ENCODE measurements at regions not wholly inside any gene's neighbourhood (a gene's known extent, or its start where the extent isn't known, plus 50 kb on each side); places are given as distances from the start of the nearest gene placed in this dataset.

DNA sequence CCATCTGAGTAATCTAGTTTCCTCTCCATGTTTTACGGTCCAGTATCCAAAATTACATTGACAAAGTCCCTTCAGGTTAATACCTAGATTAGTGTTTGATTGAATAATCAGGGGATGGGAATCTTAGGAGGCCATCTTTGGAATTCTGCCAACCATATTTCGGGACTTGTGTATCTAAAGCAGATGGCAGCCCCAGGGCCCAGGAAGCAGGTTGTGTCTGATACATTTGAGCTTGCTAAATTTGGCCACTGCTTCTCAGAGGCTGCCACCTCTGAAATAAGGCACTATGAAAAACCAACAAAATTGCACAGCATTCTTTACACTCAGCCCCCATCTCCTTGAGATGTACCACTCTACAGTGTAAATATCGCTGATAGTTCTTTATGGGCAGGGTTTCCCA lies 102.1 kb downstream of the ASB9 start:
- no peak overlapping the region for H3K27ac ChIP-seq
- no peaks in the 10 kb centered on the region for H3K4me1 ChIP-seq
- no peak for DNase-seq (ENCODE audit: low spot score in 2 of 2)
- intact Hi-C loops (cut with DNase I; ENCODE audit: low total_unique reads), result no loop called here
- H3K27me3 ChIP-seq, result peaks cover 0 to 34% of the 10 kb centered on the region in 2 donors
- no peaks in the 10 kb centered on the region for H3K36me3 ChIP-seq
- TF ChIP-seq, protein P1, sequence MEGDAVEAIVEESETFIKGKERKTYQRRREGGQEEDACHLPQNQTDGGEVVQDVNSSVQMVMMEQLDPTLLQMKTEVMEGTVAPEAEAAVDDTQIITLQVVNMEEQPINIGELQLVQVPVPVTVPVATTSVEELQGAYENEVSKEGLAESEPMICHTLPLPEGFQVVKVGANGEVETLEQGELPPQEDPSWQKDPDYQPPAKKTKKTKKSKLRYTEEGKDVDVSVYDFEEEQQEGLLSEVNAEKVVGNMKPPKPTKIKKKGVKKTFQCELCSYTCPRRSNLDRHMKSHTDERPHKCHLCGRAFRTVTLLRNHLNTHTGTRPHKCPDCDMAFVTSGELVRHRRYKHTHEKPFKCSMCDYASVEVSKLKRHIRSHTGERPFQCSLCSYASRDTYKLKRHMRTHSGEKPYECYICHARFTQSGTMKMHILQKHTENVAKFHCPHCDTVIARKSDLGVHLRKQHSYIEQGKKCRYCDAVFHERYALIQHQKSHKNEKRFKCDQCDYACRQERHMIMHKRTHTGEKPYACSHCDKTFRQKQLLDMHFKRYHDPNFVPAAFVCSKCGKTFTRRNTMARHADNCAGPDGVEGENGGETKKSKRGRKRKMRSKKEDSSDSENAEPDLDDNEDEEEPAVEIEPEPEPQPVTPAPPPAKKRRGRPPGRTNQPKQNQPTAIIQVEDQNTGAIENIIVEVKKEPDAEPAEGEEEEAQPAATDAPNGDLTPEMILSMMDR (IDR thresholded peaks at IDR 0.05), result no peak
- no peak for TF ChIP-seq POLR2AphosphoS5 (IDR thresholded peaks at IDR 0.05)
- TF ChIP-seq POLR2A (IDR thresholded peaks at IDR 0.05), result no peak
- H3K4me3 ChIP-seq, result no peak overlapping the region
- peaks cover 0 to 8% of the 10 kb centered on the region in 2 donors for H3K9me3 ChIP-seq

DNA sequence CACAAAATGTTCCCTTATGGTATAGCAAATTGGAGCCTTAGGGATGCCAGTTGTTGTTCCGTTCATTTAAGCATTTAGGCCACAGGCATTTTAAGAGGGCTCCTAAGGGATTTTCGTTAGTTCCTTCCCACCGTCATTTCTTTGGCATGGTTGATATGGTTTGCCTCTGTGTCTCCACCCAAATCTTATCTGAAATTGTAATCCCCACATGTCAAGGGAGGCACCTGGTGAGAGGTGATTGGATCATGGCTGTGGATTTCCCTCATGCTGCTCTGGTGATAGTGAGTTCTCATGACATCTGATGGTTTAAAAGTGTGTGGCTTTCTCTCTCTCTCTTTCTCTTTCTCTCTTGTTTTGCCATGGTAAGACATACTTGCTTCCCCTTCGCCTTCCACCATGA lies 104.1 kb downstream of the ASB9 start:
- Histone ChIP-seq H3K27ac (no peak overlapping the region), H3K9me3 (peaks cover 0 to 8% of the 10 kb centered on the region in 2 donors), H3K27me3 (peaks cover 0 to 31% of the 10 kb centered on the region in 2 donors), H3K4me3 (no peak overlapping the region), H3K36me3 (no peaks in the 10 kb centered on the region), H3K4me1 (no peaks in the 10 kb centered on the region)
- TF ChIP-seq POLR2AphosphoS5 (IDR thresholded peaks at IDR 0.05), result no peak
- TF ChIP-seq POLR2A (IDR thresholded peaks at IDR 0.05), result no peak
- TF ChIP-seq, protein P1 (IDR thresholded peaks at IDR 0.05), result no peak
- no peak for DNase-seq (ENCODE audit: low spot score in 2 of 2)
- intact Hi-C loops (cut with DNase I; ENCODE audit: low total_unique reads), result no loop called here

DNA sequence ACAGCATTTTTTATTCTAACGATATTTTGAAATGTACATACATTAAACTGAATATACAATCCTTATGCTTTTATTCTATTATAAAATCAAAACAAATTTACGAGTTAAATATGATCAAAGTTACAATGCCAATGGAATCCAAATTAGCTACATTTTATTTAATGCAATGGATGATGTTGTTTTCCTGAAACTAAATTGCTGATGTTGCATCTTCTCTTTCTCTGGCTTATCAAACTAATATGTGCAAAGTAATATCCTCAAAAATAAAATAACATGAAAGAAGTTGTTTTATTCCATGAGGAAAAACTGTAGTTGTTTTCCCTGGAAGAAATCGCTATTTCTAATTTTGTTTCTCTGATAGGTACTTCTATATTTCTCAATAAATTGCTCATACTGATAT lies 106.8 kb downstream of the ASB9 start:
- no peak for DNase-seq (ENCODE audit: low spot score in 2 of 2)
- Histone ChIP-seq H3K9me3 (peaks cover 0 to 8% of the 10 kb centered on the region in 2 donors), H3K36me3 (no peaks in the 10 kb centered on the region), H3K27ac (no peak overlapping the region), H3K4me1 (no peaks in the 10 kb centered on the region), H3K27me3 (peaks cover 0 to 31% of the 10 kb centered on the region in 2 donors), H3K4me3 (no peak overlapping the region)
- intact Hi-C loops (cut with DNase I; ENCODE audit: low total_unique reads), result no loop called here
- TF ChIP-seq, protein P1 (IDR thresholded peaks at IDR 0.05), result no peak
- TF ChIP-seq POLR2AphosphoS5 (IDR thresholded peaks at IDR 0.05) (no peak), POLR2A (IDR thresholded peaks at IDR 0.05) (no peak)

DNA sequence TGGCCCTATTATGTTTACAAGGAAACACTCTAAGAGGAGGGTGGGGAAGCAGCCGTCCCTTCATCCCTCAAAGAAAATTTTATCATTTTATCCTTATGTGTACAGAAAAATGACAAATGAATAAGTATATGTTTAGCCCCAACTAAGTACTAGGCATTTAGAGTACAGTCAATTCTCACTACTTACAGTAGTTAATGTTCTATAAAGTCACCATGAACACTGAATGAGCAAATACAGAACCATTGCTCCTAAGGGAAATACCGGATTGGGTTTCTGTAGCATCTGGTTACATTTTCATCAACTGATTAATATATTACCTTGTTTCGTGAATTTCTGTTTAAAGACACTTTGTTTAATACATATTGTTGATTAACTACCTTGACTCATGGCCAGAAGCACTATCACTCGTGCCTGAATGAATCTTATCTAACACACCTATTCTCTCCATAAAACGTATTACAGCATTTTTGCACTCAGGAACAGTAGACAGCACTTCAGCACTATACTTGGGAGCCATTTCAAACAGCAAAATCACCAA lies 109.3 kb downstream of the ASB9 start:
- intact Hi-C loops (cut with DNase I; ENCODE audit: low total_unique reads), result no loop called here
- Histone ChIP-seq H3K9me3 (no peaks in the 10 kb centered on the region), H3K27ac (no peak overlapping the region), H3K4me1 (no peaks in the 10 kb centered on the region), H3K36me3 (no peaks in the 10 kb centered on the region), H3K4me3 (no peak overlapping the region), H3K27me3 (peaks cover 0 to 35% of the 10 kb centered on the region in 2 donors)
- TF ChIP-seq POLR2A (IDR thresholded peaks at IDR 0.05), result no peak
- TF ChIP-seq POLR2AphosphoS5 (IDR thresholded peaks at IDR 0.05), result no peak
- no peak for DNase-seq (ENCODE audit: low spot score in 2 of 2)

DNA sequence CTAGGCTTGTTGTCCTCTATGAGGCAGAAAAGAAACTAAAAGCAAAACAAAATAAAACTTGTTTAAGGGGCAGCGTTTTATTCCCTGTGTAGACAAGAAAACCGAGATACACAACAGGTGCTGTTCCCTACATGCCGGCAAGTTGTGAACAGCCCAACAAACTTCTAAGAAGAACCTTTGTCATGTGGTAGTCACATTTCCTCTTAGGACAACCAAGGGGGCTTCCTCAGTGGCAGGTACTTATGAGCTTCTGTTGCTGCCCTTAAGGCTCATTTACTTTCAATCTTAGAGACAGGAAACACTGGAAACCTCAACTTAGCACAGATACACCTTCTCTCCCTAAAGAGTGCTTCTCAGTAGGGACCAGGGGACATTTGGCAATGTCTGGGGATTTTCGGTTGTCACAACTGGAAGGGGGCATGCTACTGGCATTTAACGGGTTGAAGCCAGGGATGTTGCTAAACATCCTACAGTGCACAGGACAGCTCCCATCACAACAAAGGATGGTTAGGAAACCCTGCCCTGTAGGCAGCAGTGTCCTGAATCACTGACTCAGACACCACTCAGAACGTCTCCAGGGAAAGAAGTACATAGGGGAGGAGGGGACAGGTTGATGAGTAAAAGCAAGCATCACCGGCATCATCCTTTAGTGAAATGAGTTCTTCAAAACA lies 111.0 kb downstream of the ASB9 start:
- Histone ChIP-seq H3K4me1 (no peaks in the 10 kb centered on the region), H3K27me3 (peaks cover 0 to 41% of the 10 kb centered on the region in 2 donors), H3K9me3 (no peaks in the 10 kb centered on the region), H3K27ac (no peak overlapping the region), H3K4me3 (no peak overlapping the region), H3K36me3 (no peaks in the 10 kb centered on the region)
- DNase-seq (ENCODE audit: low spot score in 2 of 2), result no peak
- intact Hi-C loops (cut with DNase I; ENCODE audit: low total_unique reads), result no loop called here
- TF ChIP-seq, protein P1 (IDR thresholded peaks at IDR 0.05), result no peak
- TF ChIP-seq POLR2A (IDR thresholded peaks at IDR 0.05), result no peak
- no peak for TF ChIP-seq POLR2AphosphoS5 (IDR thresholded peaks at IDR 0.05)

All from breast epithelium (tissue), 4 donors.